ENCODE measurements at regions not wholly inside any gene's neighbourhood (a gene's known extent, or its start where the extent isn't known, plus 50 kb on each side); places are given as distances from the start of the nearest gene placed in this dataset.

DNA sequence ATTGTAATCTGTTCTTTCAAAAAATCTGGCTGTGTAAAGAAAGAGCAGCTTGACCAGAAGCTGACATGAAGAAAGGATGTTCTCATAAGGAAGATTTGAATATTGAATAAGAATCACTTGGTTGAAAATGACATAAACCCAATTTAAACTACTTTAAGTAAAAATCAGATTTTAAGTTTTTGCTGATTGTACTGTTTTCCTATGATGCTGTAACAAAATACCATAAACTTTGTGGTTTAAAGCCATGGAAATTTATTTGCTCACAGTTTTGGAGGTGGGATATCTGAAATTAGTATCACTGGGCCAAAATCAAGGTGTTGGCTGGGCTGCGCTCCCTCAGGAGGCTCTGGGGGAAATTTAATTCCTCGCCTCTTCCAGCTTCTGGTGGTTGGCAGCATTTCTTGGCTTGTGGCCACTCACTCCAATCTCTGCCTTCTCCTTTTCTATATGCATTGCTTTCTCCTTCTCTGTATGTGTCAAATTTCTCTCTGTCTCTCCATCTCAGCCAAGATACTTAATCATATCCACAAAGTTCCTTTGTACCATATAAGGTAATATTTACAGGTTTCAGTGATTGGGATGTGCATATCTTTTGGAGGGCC lies 141.2 kb upstream of the ZFP64 start:
- Histone ChIP-seq H3K4me1 (no peaks in the 10 kb centered on the region), H3K27me3 (replicated peaks; ENCODE audit: control insufficient read depth, insufficient read depth, low read length) (no peaks in the 10 kb centered on the region), H3K36me3 (ENCODE audit: control insufficient read depth, insufficient read depth, low read length) (no peaks in the 10 kb centered on the region), H3K9me3 (peaks cover 3% of the 10 kb centered on the region; the same call in 1 of the 2 replicates), H3K4me3 (ENCODE audit: low read depth, low read length) (no peak overlapping the region)
- no peaks in the 10 kb centered on the region for H3K36me3 Mint-ChIP-seq (ENCODE audit: insufficient read depth, unreplicated experiment)
- CTCF ChIA-PET = no interaction called here
- H3K27me3 Mint-ChIP-seq (ENCODE audit: insufficient read depth, unreplicated experiment) = peaks cover 23% of the 10 kb centered on the region
- DNase-seq = no peak
- intact Hi-C loops (cut with micrococcal nuclease; ENCODE audit: unreplicated experiment) = no loop called here
- peaks cover 25% of the 10 kb centered on the region for H3K9me3 Mint-ChIP-seq (ENCODE audit: unreplicated experiment)
- H3K27ac Mint-ChIP-seq (ENCODE audit: unreplicated experiment) = no peak overlapping the region
- H3K4me3 Mint-ChIP-seq (ENCODE audit: unreplicated experiment) = no peak overlapping the region
- POLR2A ChIA-PET = no interaction called here
- BruUV-seq (replicated peaks) = no TSS peak
- no peaks in the 10 kb centered on the region for H3K4me1 Mint-ChIP-seq (ENCODE audit: low read depth, unreplicated experiment)
- TF ChIP-seq, protein P1, sequence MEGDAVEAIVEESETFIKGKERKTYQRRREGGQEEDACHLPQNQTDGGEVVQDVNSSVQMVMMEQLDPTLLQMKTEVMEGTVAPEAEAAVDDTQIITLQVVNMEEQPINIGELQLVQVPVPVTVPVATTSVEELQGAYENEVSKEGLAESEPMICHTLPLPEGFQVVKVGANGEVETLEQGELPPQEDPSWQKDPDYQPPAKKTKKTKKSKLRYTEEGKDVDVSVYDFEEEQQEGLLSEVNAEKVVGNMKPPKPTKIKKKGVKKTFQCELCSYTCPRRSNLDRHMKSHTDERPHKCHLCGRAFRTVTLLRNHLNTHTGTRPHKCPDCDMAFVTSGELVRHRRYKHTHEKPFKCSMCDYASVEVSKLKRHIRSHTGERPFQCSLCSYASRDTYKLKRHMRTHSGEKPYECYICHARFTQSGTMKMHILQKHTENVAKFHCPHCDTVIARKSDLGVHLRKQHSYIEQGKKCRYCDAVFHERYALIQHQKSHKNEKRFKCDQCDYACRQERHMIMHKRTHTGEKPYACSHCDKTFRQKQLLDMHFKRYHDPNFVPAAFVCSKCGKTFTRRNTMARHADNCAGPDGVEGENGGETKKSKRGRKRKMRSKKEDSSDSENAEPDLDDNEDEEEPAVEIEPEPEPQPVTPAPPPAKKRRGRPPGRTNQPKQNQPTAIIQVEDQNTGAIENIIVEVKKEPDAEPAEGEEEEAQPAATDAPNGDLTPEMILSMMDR (IDR thresholded peaks at IDR 0.05; ENCODE audit: insufficient read depth in 1 of 2, low read depth in 1 of 2, low read length in 1 of 2, severe bottlenecking in 1 of 2, unreplicated experiment in 1 of 2) = no peak

DNA sequence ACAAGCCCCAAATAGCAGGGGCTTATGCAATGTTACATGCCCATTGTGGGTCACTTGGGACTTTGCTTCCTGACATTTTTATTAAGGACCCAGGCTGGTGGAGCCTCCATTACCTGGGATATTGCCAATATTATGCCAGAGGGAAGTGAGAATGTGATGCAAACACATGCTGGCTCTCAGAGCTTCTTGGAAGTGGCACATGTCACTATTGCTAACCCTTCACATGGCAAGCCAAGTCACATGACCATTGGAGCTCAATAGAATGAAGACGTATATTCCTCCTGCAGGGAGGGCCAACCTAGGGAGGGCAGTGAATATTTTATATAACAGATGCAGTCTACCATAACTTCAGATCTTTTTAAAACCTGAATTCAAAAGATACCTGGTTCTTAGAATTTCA lies 140.7 kb upstream of the ZFP64 start:
- no peak for DNase-seq
- Histone ChIP-seq H3K4me3 (ENCODE audit: low read depth, low read length) (no peak overlapping the region), H3K4me1 (no peaks in the 10 kb centered on the region), H3K9me3 (peaks cover 3% of the 10 kb centered on the region; the same call in 1 of the 2 replicates), H3K36me3 (ENCODE audit: control insufficient read depth, insufficient read depth, low read length) (no peaks in the 10 kb centered on the region), H3K27me3 (replicated peaks; ENCODE audit: control insufficient read depth, insufficient read depth, low read length) (no peaks in the 10 kb centered on the region)
- TF ChIP-seq, protein P1 (IDR thresholded peaks at IDR 0.05; ENCODE audit: insufficient read depth in 1 of 2, low read depth in 1 of 2, low read length in 1 of 2, severe bottlenecking in 1 of 2, unreplicated experiment in 1 of 2) = no peak
- ChIA-PET CTCF (no interaction called here), POLR2A (no interaction called here)
- peaks cover 25% of the 10 kb centered on the region for H3K9me3 Mint-ChIP-seq (ENCODE audit: unreplicated experiment)
- peaks cover 26% of the 10 kb centered on the region for H3K27me3 Mint-ChIP-seq (ENCODE audit: insufficient read depth, unreplicated experiment)
- no TSS peak for BruUV-seq (replicated peaks)
- intact Hi-C loops (cut with micrococcal nuclease; ENCODE audit: unreplicated experiment) = no loop called here
- H3K4me1 Mint-ChIP-seq (ENCODE audit: low read depth, unreplicated experiment) = no peaks in the 10 kb centered on the region
- no peak overlapping the region for H3K4me3 Mint-ChIP-seq (ENCODE audit: unreplicated experiment)
- no peak overlapping the region for H3K27ac Mint-ChIP-seq (ENCODE audit: unreplicated experiment)
- no peaks in the 10 kb centered on the region for H3K36me3 Mint-ChIP-seq (ENCODE audit: insufficient read depth, unreplicated experiment)

DNA sequence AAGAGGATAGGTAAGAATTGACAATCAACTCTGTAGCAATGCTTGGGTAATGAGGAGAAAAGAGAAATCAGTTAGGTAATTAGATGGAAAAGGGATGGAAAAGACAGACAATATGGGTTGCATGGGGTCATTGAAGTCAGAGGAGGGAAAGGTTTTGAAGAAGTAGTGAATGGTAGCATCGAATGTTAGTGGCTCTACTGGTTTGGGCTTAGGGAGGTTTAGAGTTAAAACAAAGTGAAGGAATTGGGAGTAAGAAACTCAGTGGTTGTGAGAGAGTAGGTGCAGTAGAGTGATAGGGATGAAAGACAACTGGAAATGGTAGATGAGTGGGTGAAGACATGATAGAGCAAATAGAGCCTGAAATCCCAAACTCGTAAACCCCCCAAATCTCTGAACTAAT lies 140.1 kb upstream of the ZFP64 start:
- TF ChIP-seq, protein P1 (IDR thresholded peaks at IDR 0.05; ENCODE audit: insufficient read depth in 1 of 2, low read depth in 1 of 2, low read length in 1 of 2, severe bottlenecking in 1 of 2, unreplicated experiment in 1 of 2) = no peak
- ChIA-PET CTCF (no interaction called here), POLR2A (no interaction called here)
- intact Hi-C loops (cut with micrococcal nuclease; ENCODE audit: unreplicated experiment) = no loop called here
- BruUV-seq (replicated peaks) = no TSS peak
- H3K4me1 Mint-ChIP-seq (ENCODE audit: low read depth, unreplicated experiment) = no peaks in the 10 kb centered on the region
- H3K4me1 ChIP-seq = no peaks in the 10 kb centered on the region
- DNase-seq = no peak
- no peak overlapping the region for H3K4me3 Mint-ChIP-seq (ENCODE audit: unreplicated experiment)
- peaks cover 25% of the 10 kb centered on the region for H3K9me3 Mint-ChIP-seq (ENCODE audit: unreplicated experiment)
- H3K4me3 ChIP-seq (ENCODE audit: low read depth, low read length) = no peak overlapping the region
- H3K27me3 ChIP-seq (replicated peaks; ENCODE audit: control insufficient read depth, insufficient read depth, low read length) = no peaks in the 10 kb centered on the region
- H3K27ac Mint-ChIP-seq (ENCODE audit: unreplicated experiment) = no peak overlapping the region
- peaks cover 27% of the 10 kb centered on the region for H3K27me3 Mint-ChIP-seq (ENCODE audit: insufficient read depth, unreplicated experiment)
- no peaks in the 10 kb centered on the region for H3K36me3 ChIP-seq (ENCODE audit: control insufficient read depth, insufficient read depth, low read length)
- H3K9me3 ChIP-seq = peaks cover 3% of the 10 kb centered on the region; the same call in 1 of the 2 replicates
- H3K36me3 Mint-ChIP-seq (ENCODE audit: insufficient read depth, unreplicated experiment) = no peaks in the 10 kb centered on the region
